Adrenal gland (tissue), 9 donors: ENCODE measurements at regions not wholly inside any gene's neighbourhood (a gene's known extent, or its start where the extent isn't known, plus 50 kb on each side); places are given as distances from the start of the nearest gene placed in this dataset.

Experiments
- DNase-seq, 7 donors: peaks; one replicate each; pipeline ENCODE4 v3.0.0-alpha.2; 2019 to 2020
- H3K27ac ChIP-seq, 5 donors: fragments of 200-600 bp; sonication (generic) in 4 of 5; 1 replicate in 3 of 5; 2 replicates in 2 of 5; pipeline versions ENCODE4 v1.5.1 to v1.8.0; 2016 to 2020; ENCODE audit warnings: mild to moderate bottlenecking in 1 of 5
- H3K27me3 ChIP-seq: fragments of 200-600 bp; 2 replicates; pipeline ENCODE4 v1.8.0; 2021
- H3K36me3 ChIP-seq, 2 donors: fragments of 200-600 bp; replicated peaks in 1 of 2; 1 replicate in 1 of 2; 2 replicates in 1 of 2; pipeline versions ENCODE4 v1.5.1 to v1.8.0; 2018 to 2022
- H3K4me1 ChIP-seq, 2 donors: fragments of 200-600 bp; replicated peaks in 1 of 2; 1 replicate in 1 of 2; 2 replicates in 1 of 2; pipeline versions ENCODE4 v1.5.1 to v1.8.0; 2018 to 2021
- H3K4me3 ChIP-seq, 4 donors: fragments of 200-600 bp; sonication (generic) in 3 of 4; one replicate each; pipeline ENCODE4 v1.5.1; 2016 to 2018
- H3K9me3 ChIP-seq, 3 donors: fragments of 200-600 bp; sonication (generic) in 1 of 3; replicated peaks in 1 of 3; 1 replicate in 2 of 3; 2 replicates in 1 of 3; pipeline versions ENCODE4 v1.5.1 to v1.8.0; 2016 to 2021
- POLR2A ChIP-seq, 2 donors: fragments of 450-650 bp; IDR thresholded peaks; one replicate each; pipeline ENCODE4 v1.6.1; 2017; ENCODE audit warnings: antibody characterized with exemption in 2 of 2, mild to moderate bottlenecking in 2 of 2, moderate library complexity in 1 of 2
- WGBS, 4 donors: extraction: QIAGEN DNeasy Blood & Tissue Kit in 2 of 4; methylation state at CpG; one replicate each; pipeline versions ENCODE4 v1.1.5 to v1.1.7; 2013 to 2017; 5-methylcytosine and 5-hydroxymethylcytosine counted together
- intact Hi-C, 2 donors: fragments of 100-400 bp; cut with DNase I; formaldehyde crosslinking; loops; one replicate each; pipeline versions ENCODE4 v1.14.1 to v1.15.0; 2022 to 2023
- TF ChIP-seq, protein P1 (sequence below), 6 experiments: fragments of 450-650 bp in 4 of 6; fragments of 200-600 bp in 2 of 6; sonication (generic) in 1 of 6; IDR thresholded peaks; 1 replicate in 5 of 6; 2 replicates in 1 of 6; pipeline versions ENCODE4 v1.5.1 to v1.8.0; 2016 to 2021; ENCODE audit warnings: antibody characterized with exemption in 6 of 6, mild to moderate bottlenecking in 2 of 6, moderate library complexity in 1 of 6
- donor health status: healthy with polysubstance abuse.
- donor health status: Bipolar disorder and iron deficiency.
- donor health status: DM: yes; HTN: yes; CAD: no.
- donor health status: DM: no; HTN: no; CAD: no.
- donor health status: DM: no; HTN: no; CAD: no.

- TF ChIP-seq POLR2A (IDR thresholded peaks at IDR 0.05) = no peak
- TF ChIP-seq, protein P1, sequence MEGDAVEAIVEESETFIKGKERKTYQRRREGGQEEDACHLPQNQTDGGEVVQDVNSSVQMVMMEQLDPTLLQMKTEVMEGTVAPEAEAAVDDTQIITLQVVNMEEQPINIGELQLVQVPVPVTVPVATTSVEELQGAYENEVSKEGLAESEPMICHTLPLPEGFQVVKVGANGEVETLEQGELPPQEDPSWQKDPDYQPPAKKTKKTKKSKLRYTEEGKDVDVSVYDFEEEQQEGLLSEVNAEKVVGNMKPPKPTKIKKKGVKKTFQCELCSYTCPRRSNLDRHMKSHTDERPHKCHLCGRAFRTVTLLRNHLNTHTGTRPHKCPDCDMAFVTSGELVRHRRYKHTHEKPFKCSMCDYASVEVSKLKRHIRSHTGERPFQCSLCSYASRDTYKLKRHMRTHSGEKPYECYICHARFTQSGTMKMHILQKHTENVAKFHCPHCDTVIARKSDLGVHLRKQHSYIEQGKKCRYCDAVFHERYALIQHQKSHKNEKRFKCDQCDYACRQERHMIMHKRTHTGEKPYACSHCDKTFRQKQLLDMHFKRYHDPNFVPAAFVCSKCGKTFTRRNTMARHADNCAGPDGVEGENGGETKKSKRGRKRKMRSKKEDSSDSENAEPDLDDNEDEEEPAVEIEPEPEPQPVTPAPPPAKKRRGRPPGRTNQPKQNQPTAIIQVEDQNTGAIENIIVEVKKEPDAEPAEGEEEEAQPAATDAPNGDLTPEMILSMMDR (IDR thresholded peaks at IDR 0.05) = no peak
- no peak overlapping the region for H3K27ac ChIP-seq
- H3K4me1 ChIP-seq = no peaks in the 10 kb centered on the region
- no peaks in the 10 kb centered on the region for H3K9me3 ChIP-seq
- no peaks in the 10 kb centered on the region for H3K27me3 ChIP-seq
- no peak overlapping the region for H3K4me3 ChIP-seq
- WGBS, 4 donors = 49 to 67% (median 56%) methylated on average over 3 of the region's 3 CpGs
- H3K36me3 ChIP-seq = no peaks in the 10 kb centered on the region
- DNase-seq = no peak
- intact Hi-C loops = no loop called here
These were observed 86.9 kb downstream of the MPP7 start for GRCh38 chr10:28215930-28216329.

GRCh38 chr10:28214219-28214618 is 88.6 kb downstream of the MPP7 start:
- no peaks in the 10 kb centered on the region for H3K36me3 ChIP-seq
- no peaks in the 10 kb centered on the region for H3K4me1 ChIP-seq
- WGBS, 4 donors = 87 to 94% (median 89%) methylated on average over 6 of the region's 6 CpGs
- no peak for DNase-seq
- TF ChIP-seq, protein P1 (IDR thresholded peaks at IDR 0.05) = no peak
- TF ChIP-seq POLR2A (IDR thresholded peaks at IDR 0.05) = no peak
- no peak overlapping the region for H3K4me3 ChIP-seq
- H3K27me3 ChIP-seq = no peaks in the 10 kb centered on the region
- intact Hi-C loops = no loop called here
- H3K9me3 ChIP-seq = no peaks in the 10 kb centered on the region
- no peak overlapping the region for H3K27ac ChIP-seq

DNA sequence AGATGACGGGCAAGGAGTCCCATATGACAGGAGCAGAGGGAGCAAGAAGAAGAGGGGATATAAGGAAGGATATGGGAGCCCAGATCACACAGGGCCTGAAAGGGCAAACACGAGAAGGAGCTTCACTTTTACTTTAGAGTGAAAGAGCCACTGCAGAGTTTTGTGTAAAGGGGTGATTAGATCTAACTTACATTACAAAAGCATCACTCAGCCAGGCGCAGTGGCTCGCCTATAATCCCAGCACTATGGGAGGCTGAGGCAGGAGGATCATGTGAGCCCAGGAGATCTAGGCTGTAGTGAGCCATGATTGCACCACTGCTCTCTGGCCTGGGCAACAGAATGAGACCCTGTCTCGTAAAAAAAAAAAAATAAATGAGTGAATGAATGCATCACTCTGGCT is 91.1 kb downstream of the MPP7 start:
- Histone ChIP-seq H3K27ac (no peak overlapping the region), H3K9me3 (no peaks in the 10 kb centered on the region), H3K36me3 (no peaks in the 10 kb centered on the region), H3K27me3 (no peaks in the 10 kb centered on the region), H3K4me3 (no peak overlapping the region), H3K4me1 (no peaks in the 10 kb centered on the region)
- intact Hi-C loops = no loop called here
- no peak for DNase-seq
- WGBS, 4 donors = 88 to 93% (median 92%) methylated on average over 5 of the region's 5 CpGs
- no peak for TF ChIP-seq POLR2A (IDR thresholded peaks at IDR 0.05)
- TF ChIP-seq, protein P1 (IDR thresholded peaks at IDR 0.05) = no peak

DNA sequence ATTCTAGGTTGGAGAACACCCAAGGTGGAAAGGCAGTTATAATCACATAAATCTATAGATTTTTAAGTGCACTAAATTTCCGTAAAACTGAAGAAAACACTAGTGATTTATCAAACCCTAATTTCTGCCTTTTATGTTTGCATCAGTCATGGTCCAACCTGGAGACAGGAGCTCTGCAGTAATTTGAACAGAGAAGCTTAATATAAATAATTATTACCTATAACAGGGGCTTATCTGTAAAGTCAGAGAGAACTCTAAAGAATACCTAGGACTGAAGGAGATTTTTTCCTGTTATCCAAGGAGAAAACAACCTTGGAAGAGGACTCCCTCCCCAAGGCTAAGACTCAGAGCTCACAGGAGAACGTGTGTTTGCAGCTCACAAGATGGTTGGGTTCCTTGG is 95.1 kb downstream of the MPP7 start:
- no peaks in the 10 kb centered on the region for H3K4me1 ChIP-seq
- H3K36me3 ChIP-seq = no peaks in the 10 kb centered on the region
- intact Hi-C loops = no loop called here
- no peaks in the 10 kb centered on the region for H3K27me3 ChIP-seq
- no peak overlapping the region for H3K27ac ChIP-seq
- WGBS, 4 donors = 83 to 92% (median 89%) methylated on average over 2 of the region's 2 CpGs
- TF ChIP-seq POLR2A (IDR thresholded peaks at IDR 0.05) = no peak
- TF ChIP-seq, protein P1 (IDR thresholded peaks at IDR 0.05) = no peak
- H3K9me3 ChIP-seq = no peaks in the 10 kb centered on the region
- DNase-seq = no peak
- no peak overlapping the region for H3K4me3 ChIP-seq
